22Rv1 (cell line): ENCODE measurements at regions not wholly inside any gene's neighbourhood (a gene's known extent, or its start where the extent isn't known, plus 50 kb on each side); places are given as distances from the start of the nearest gene placed in this dataset.

ENCODE experiments used
- CTCF ChIP-seq: fragments of 450-650 bp; IDR thresholded peaks from 2 replicates; pipeline ENCODE4 v1.5.1; 2017; ENCODE audit warnings: mild to moderate bottlenecking
- ZFX ChIP-seq: fragments of 450-650 bp; IDR thresholded peaks from 2 replicates; pipeline ENCODE4 v1.6.1; 2017; ENCODE audit warnings: antibody characterized with exemption, borderline replicate concordance

- TF ChIP-seq CTCF: no peak
- no peak for TF ChIP-seq ZFX
Observed at GRCh38 chr10:60494774-60495173, 105.1 kb upstream of the ANK3 start.
